Calu3 (cell line): ENCODE measurements at regions not wholly inside any gene's neighbourhood (a gene's known extent, or its start where the extent isn't known, plus 50 kb on each side); places are given as distances from the start of the nearest gene placed in this dataset.

Source experiments
- BruUV-seq: library from RNA; stranded (reverse); fragments of 400-500 nt; replicated peaks from 2 replicates; lab custom pipeline; 2021; lab: Mats Ljungman, UMichigan
- CTCF ChIA-PET: fragments of 300-600 bp; sonication (Branson Sonifier 250); formaldehyde crosslinking; loops from one replicate; lab custom pipeline; 2022; ENCODE audit warnings: antibody characterized with exemption; lab: Charles Lee
- DNase-seq: peaks from one replicate; pipeline ENCODE4 v3.0.0; 2022
- H3K27ac Mint-ChIP-seq: one replicate; pipeline ENCODE4 v1.8.0; 2022; ENCODE audit warnings: mixed read lengths; ENCODE audit not compliant: unreplicated experiment
- H3K27me3 Mint-ChIP-seq: one replicate; pipeline ENCODE4 v1.8.0; 2022; ENCODE audit warnings: mixed read lengths; ENCODE audit not compliant: unreplicated experiment
- H3K36me3 Mint-ChIP-seq: one replicate; pipeline ENCODE4 v1.8.0; 2022; ENCODE audit warnings: mild to moderate bottlenecking, moderate library complexity, mixed read lengths; ENCODE audit not compliant: insufficient read depth, unreplicated experiment
- H3K4me1 Mint-ChIP-seq: one replicate; pipeline ENCODE4 v1.8.0; 2022; ENCODE audit warnings: mild to moderate bottlenecking, low read depth, mixed read lengths; ENCODE audit not compliant: unreplicated experiment
- H3K4me3 Mint-ChIP-seq: one replicate; pipeline ENCODE4 v1.8.0; 2022; ENCODE audit warnings: mild to moderate bottlenecking, low read depth, moderate library complexity, mixed read lengths; ENCODE audit not compliant: unreplicated experiment
- H3K9me3 Mint-ChIP-seq: one replicate; pipeline ENCODE4 v1.8.0; 2022; ENCODE audit warnings: low read depth, mixed read lengths; ENCODE audit not compliant: unreplicated experiment
- intact Hi-C: fragments of 100-400 bp; cut with micrococcal nuclease; formaldehyde crosslinking; loops from one replicate; pipeline ENCODE4 v1.10.0; 2022; ENCODE audit not compliant: unreplicated experiment
- TF ChIP-seq, protein P1 (sequence below): fragments of 200-600 bp; IDR thresholded peaks from one replicate; pipeline ENCODE4 v1.8.0; 2022; ENCODE audit warnings: antibody characterized with exemption; ENCODE audit not compliant: unreplicated experiment

DNA sequence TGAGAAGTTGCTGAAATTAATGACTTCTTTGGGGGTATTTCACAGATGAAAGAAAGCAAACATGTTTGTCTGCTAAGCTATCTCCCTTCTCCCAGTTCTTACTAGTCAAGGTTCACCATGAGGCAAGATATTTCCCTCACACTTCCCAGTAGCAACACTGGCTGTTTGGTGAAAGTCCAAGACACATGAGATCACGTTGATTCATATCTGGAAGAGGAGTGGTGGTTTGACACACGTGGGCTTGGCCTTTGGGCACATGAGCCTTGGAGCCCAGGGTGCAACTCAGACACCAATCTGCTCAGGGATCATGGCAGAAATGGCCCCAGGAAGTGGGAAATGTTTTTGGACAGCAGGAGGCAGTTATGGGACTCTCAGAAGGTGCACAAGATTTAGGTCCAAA lies 66.1 kb upstream of the APCDD1 start:
- TF ChIP-seq, protein P1, sequence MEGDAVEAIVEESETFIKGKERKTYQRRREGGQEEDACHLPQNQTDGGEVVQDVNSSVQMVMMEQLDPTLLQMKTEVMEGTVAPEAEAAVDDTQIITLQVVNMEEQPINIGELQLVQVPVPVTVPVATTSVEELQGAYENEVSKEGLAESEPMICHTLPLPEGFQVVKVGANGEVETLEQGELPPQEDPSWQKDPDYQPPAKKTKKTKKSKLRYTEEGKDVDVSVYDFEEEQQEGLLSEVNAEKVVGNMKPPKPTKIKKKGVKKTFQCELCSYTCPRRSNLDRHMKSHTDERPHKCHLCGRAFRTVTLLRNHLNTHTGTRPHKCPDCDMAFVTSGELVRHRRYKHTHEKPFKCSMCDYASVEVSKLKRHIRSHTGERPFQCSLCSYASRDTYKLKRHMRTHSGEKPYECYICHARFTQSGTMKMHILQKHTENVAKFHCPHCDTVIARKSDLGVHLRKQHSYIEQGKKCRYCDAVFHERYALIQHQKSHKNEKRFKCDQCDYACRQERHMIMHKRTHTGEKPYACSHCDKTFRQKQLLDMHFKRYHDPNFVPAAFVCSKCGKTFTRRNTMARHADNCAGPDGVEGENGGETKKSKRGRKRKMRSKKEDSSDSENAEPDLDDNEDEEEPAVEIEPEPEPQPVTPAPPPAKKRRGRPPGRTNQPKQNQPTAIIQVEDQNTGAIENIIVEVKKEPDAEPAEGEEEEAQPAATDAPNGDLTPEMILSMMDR = no peak
- intact Hi-C loops = no loop called here
- Mint-ChIP-seq H3K4me3 (no peak overlapping the region), H3K4me1 (no peaks in the 10 kb centered on the region), H3K36me3 (no peaks in the 10 kb centered on the region), H3K27me3 (peaks cover 80% of the 10 kb centered on the region), H3K27ac (no peak overlapping the region), H3K9me3 (no peaks in the 10 kb centered on the region)
- CTCF ChIA-PET = no interaction called here
- BruUV-seq = no TSS peak
- DNase-seq = no peak

DNA sequence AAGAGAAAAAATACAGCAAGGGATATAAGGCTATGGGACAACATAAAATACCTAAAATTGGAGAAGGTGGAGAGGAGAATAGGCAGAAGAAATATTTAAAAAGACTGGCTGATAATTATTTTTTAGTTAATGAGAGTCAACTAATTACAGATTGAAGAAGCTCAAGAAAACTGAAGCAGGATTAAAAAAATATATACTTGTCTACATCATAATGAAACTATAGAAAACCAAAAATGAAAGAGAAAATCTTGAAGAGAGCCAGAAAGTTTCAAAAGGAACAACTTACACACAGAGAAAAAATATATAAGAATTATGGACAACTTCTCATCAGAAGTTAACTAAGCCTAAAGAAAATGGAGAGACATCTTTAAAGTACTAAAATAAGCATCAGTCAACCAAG lies 62.9 kb upstream of the APCDD1 start:
- Mint-ChIP-seq H3K27me3 (peaks cover 60% of the 10 kb centered on the region), H3K36me3 (no peaks in the 10 kb centered on the region), H3K4me1 (no peaks in the 10 kb centered on the region), H3K9me3 (no peaks in the 10 kb centered on the region), H3K4me3 (no peak overlapping the region), H3K27ac (no peak overlapping the region)
- CTCF ChIA-PET = interaction anchor here (0.6 kb wide), 1 partner anchor 464 kb away, joined by 5 read pairs; no protein-coding TSS in a partner anchor
- TF ChIP-seq, protein P1 = no peak
- DNase-seq = no peak
- no TSS peak for BruUV-seq
- intact Hi-C loops = no loop called here

DNA sequence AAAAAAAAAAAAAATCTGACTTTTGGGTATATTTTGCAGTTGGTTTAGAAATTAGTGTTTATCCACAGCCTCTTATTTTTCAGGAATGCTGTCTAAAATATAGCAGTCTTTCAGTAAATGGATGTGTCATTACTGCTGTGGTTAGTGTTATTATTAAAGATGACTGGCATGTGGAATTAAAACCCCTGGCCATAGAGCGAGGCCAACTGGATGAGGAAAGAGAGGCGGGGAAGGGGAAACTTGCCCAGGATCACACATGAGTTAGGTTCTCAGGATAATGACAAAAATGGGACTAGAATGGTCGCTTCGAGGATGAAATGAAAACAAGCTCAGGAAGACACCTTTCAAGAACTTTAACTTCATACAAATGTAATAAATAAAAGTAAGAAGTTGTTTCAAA lies 57.4 kb upstream of the APCDD1 start:
- no peak for DNase-seq
- intact Hi-C loops = no loop called here
- no TSS peak for BruUV-seq
- no peak overlapping the region for H3K27ac Mint-ChIP-seq
- no peaks in the 10 kb centered on the region for H3K36me3 Mint-ChIP-seq
- TF ChIP-seq, protein P1 = no peak
- H3K9me3 Mint-ChIP-seq = no peaks in the 10 kb centered on the region
- H3K27me3 Mint-ChIP-seq = peaks cover 40% of the 10 kb centered on the region
- H3K4me3 Mint-ChIP-seq = no peak overlapping the region
- CTCF ChIA-PET = no interaction called here
- H3K4me1 Mint-ChIP-seq = no peaks in the 10 kb centered on the region

DNA sequence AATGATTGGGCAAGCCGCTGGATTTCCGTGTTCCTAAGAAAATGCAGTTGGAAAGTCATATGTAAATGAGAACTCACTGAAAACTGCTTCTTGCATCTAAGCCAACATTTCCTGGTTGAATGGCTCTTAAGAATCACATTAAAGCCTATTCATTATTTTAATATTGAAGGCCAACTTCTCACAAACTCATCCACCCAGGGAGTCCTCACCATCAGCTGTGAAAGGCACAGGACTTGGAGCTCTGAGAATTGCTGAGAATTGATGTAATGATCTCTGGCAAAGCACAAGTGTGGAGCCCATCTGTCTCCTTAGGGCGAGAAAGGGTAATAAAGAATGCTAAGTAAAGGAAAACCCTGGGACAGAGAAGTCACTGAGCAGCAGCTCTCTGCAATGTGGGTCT lies 55.9 kb upstream of the APCDD1 start:
- Mint-ChIP-seq H3K36me3 (no peaks in the 10 kb centered on the region), H3K4me3 (no peak overlapping the region), H3K4me1 (no peaks in the 10 kb centered on the region), H3K27ac (no peak overlapping the region), H3K27me3 (peaks cover 27% of the 10 kb centered on the region), H3K9me3 (no peaks in the 10 kb centered on the region)
- BruUV-seq = no TSS peak
- TF ChIP-seq, protein P1 = no peak
- intact Hi-C loops = no loop called here
- no peak for DNase-seq
- CTCF ChIA-PET = no interaction called here

DNA sequence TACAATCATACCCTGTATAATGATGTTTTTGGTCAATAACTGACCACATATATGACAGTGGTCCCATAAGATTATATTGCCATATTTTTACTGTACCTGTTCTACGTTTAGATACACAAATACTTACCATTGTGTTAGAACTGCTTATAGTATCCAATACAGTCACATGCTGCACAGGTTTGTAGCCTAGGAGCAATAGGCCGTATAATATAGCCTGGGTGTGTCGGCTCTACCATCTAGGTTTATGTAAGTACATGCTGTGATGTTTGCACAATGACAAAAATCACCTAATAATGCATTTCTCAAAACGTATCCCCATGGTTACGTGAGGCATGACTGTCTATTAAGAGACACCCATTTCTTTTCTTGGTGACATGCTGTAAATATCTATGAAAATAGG lies 55.0 kb upstream of the APCDD1 start:
- peaks cover 36% of the 10 kb centered on the region for H3K27me3 Mint-ChIP-seq
- H3K9me3 Mint-ChIP-seq = no peaks in the 10 kb centered on the region
- intact Hi-C loops = no loop called here
- CTCF ChIA-PET = no interaction called here
- BruUV-seq = no TSS peak
- no peak overlapping the region for H3K27ac Mint-ChIP-seq
- no peaks in the 10 kb centered on the region for H3K4me1 Mint-ChIP-seq
- DNase-seq = no peak
- no peaks in the 10 kb centered on the region for H3K36me3 Mint-ChIP-seq
- no peak overlapping the region for H3K4me3 Mint-ChIP-seq
- TF ChIP-seq, protein P1 = no peak
